Adrenal gland (tissue), 5 donors: ENCODE measurements at regions not wholly inside any gene's neighbourhood (a gene's known extent, or its start where the extent isn't known, plus 50 kb on each side); places are given as distances from the start of the nearest gene placed in this dataset.

Source experiments
- CTCF ChIP-seq, 6 experiments: fragments of 450-650 bp in 4 of 6; fragments of 200-600 bp in 2 of 6; sonication (generic) in 1 of 6; IDR thresholded peaks; 1 replicate in 5 of 6; 2 replicates in 1 of 6; pipeline versions ENCODE4 v1.5.1 to v1.8.0; 2016 to 2021; ENCODE audit warnings: antibody characterized with exemption in 6 of 6, mild to moderate bottlenecking in 2 of 6, moderate library complexity in 1 of 6
- POLR2A ChIP-seq, 2 donors: fragments of 450-650 bp; IDR thresholded peaks; one replicate each; pipeline ENCODE4 v1.6.1; 2017; ENCODE audit warnings: antibody characterized with exemption in 2 of 2, mild to moderate bottlenecking in 2 of 2, moderate library complexity in 1 of 2
- donor health status: DM: no; HTN: no; CAD: no.

GRCh38 chr13:89980896-89981295 is 1366.6 kb upstream of the MIR17HG start:
- TF ChIP-seq POLR2A (IDR thresholded peaks at IDR 0.05) (no peak), CTCF (IDR thresholded peaks at IDR 0.05) (no peak)
